Left lung (tissue), 4 donors: ENCODE measurements at regions not wholly inside any gene's neighbourhood (a gene's known extent, or its start where the extent isn't known, plus 50 kb on each side); places are given as distances from the start of the nearest gene placed in this dataset.

Source experiments
- ATAC-seq: fragments of 200-7000 bp; cut with Tn5 transposase; one replicate; pipeline ENCODE4 v1.9.1; 2020; ENCODE audit warnings: moderate library complexity
- DNase-seq, 4 donors: peaks; one replicate each; pipeline ENCODE4 v3.0.0-alpha.2; 2013 to 2020
- H3K27ac ChIP-seq, 2 donors: fragments of 200-600 bp; sonication (generic) in 1 of 2; one replicate each; pipeline versions ENCODE4 v1.5.0 to v1.8.0; 2020 to 2021
- H3K27me3 ChIP-seq, 2 donors: fragments of 200-600 bp; sonication (generic) in 1 of 2; one replicate each; pipeline versions ENCODE4 v1.5.0 to v1.8.0; 2020 to 2021
- H3K36me3 ChIP-seq, 2 donors: fragments of 200-600 bp; sonication (generic) in 1 of 2; one replicate each; pipeline versions ENCODE4 v1.5.0 to v1.8.0; 2020 to 2021
- H3K4me1 ChIP-seq, 2 donors: fragments of 200-600 bp; one replicate each; pipeline ENCODE4 v1.8.0; 2021
- H3K4me3 ChIP-seq, 2 donors: fragments of 200-600 bp; sonication (generic) in 1 of 2; one replicate each; pipeline versions ENCODE4 v1.5.0 to v1.8.0; 2020 to 2021; ENCODE audit warnings: mild to moderate bottlenecking in 1 of 2
- H3K9me3 ChIP-seq, 2 donors: fragments of 200-600 bp; sonication (generic) in 1 of 2; one replicate each; pipeline versions ENCODE4 v1.5.0 to v1.8.0; 2020 to 2021
- CTCF ChIP-seq, 2 donors: fragments of 200-600 bp; sonication (generic) in 1 of 2; IDR thresholded peaks; one replicate each; pipeline versions ENCODE4 v1.5.0 to v1.8.0; 2021; ENCODE audit warnings: antibody characterized with exemption in 2 of 2
- intact Hi-C, 2 donors: fragments of 100-400 bp; cut with DNase I; formaldehyde crosslinking; loops; one replicate each; pipeline versions ENCODE4 v1.11.2 to v1.14.2; 2022
- donor health status: DM: no; HTN: yes; CAD: no.
- donor health status: DM: no; HTN: no; CAD: no.

GRCh38 chr2:142724713-142725349 is 152.6 kb upstream of the KYNU start:
- H3K9me3 ChIP-seq: peaks cover 0 to 8% of the 10 kb centered on the region in 2 donors
- no peak for DNase-seq
- intact Hi-C loops: no loop called here

GRCh38 chr2:142724186-142724585 is 153.3 kb upstream of the KYNU start:
- H3K27ac ChIP-seq: no peak overlapping the region
- peaks cover 0 to 5% of the 10 kb centered on the region in 2 donors for H3K9me3 ChIP-seq
- ATAC-seq: peak; percentile 63
- H3K4me1 ChIP-seq: no peaks in the 10 kb centered on the region
- no peak overlapping the region for H3K4me3 ChIP-seq
- H3K36me3 ChIP-seq: no peaks in the 10 kb centered on the region
- no peaks in the 10 kb centered on the region for H3K27me3 ChIP-seq
- no peak for TF ChIP-seq CTCF (IDR thresholded peaks at IDR 0.05)
- no peak for DNase-seq
- intact Hi-C loops: no loop called here

More at GRCh38 chr2:142724713-142725349, 152.6 kb upstream of the KYNU start:
- Histone ChIP-seq H3K36me3 (no peaks in the 10 kb centered on the region), H3K27me3 (no peaks in the 10 kb centered on the region), H3K27ac (no peak overlapping the region), H3K4me3 (no peak overlapping the region), H3K4me1 (no peaks in the 10 kb centered on the region)
- no peak for ATAC-seq
- no peak for TF ChIP-seq CTCF (IDR thresholded peaks at IDR 0.05)

GRCh38 chr2:142723236-142723635 is 154.2 kb upstream of the KYNU start:
- Histone ChIP-seq H3K4me1 (no peaks in the 10 kb centered on the region), H3K27ac (no peak overlapping the region), H3K27me3 (no peaks in the 10 kb centered on the region), H3K36me3 (no peaks in the 10 kb centered on the region), H3K4me3 (no peak overlapping the region), H3K9me3 (peaks cover 0 to 3% of the 10 kb centered on the region in 2 donors)
- no peak for ATAC-seq
- no peak for TF ChIP-seq CTCF (IDR thresholded peaks at IDR 0.05)
- no peak for DNase-seq
- intact Hi-C loops: no loop called here

- ATAC-seq (no peak), DNase-seq (no peak)
- Histone ChIP-seq H3K4me3 (no peak overlapping the region), H3K4me1 (no peaks in the 10 kb centered on the region), H3K27ac (no peak overlapping the region), H3K36me3 (no peaks in the 10 kb centered on the region), H3K9me3 (no peaks in the 10 kb centered on the region), H3K27me3 (no peaks in the 10 kb centered on the region)
- intact Hi-C loops: no loop called here
- TF ChIP-seq CTCF (IDR thresholded peaks at IDR 0.05): no peak
These were observed 154.9 kb upstream of the KYNU start for GRCh38 chr2:142722569-142722968.

GRCh38 chr2:142722086-142722485 is 155.4 kb upstream of the KYNU start:
- Histone ChIP-seq H3K4me3 (no peak overlapping the region), H3K4me1 (no peaks in the 10 kb centered on the region), H3K9me3 (no peaks in the 10 kb centered on the region), H3K27ac (no peak overlapping the region), H3K36me3 (no peaks in the 10 kb centered on the region), H3K27me3 (no peaks in the 10 kb centered on the region)
- intact Hi-C loops: no loop called here
- ATAC-seq: no peak
- DNase-seq: no peak
- TF ChIP-seq CTCF (IDR thresholded peaks at IDR 0.05): no peak
